SK-N-SH (cell line): ENCODE measurements at regions not wholly inside any gene's neighbourhood (a gene's known extent, or its start where the extent isn't known, plus 50 kb on each side); places are given as distances from the start of the nearest gene placed in this dataset.

Experiments
- CTCF ChIA-PET: fragments of 300-600, 350-600 bp; formaldehyde crosslinking; extraction: SDS; loops from one replicate; lab custom pipeline; 2021; lab: Yijun Ruan, JAX
- POLR2A ChIA-PET: fragments of 350-600 bp; sonication (Branson Sonifier 250); formaldehyde crosslinking; extraction: SDS; loops from one replicate; lab custom pipeline; 2020; ENCODE audit warnings: antibody characterized with exemption, inconsistent platforms; lab: Yijun Ruan, JAX
- DNase-seq: peaks from one replicate; pipeline ENCODE4 v3.0.0; 2012
- H2AFZ ChIP-seq: fragments of 200-600 bp; sonication (generic); 2 replicates; pipeline ENCODE4 v1.8.1; 2016; ENCODE audit warnings: antibody characterized with exemption, mild to moderate bottlenecking, low read depth
- H3F3A ChIP-seq: fragments of 200-600 bp; sonication (generic); replicated peaks from 2 replicates; pipeline ENCODE3; 2016; ENCODE audit warnings: antibody characterized with exemption, mild to moderate bottlenecking; ENCODE audit not compliant: insufficient read depth
- H3K27ac ChIP-seq, 2 experiments: fragments of 200-500 bp in 1 of 2; fragments of 200-600 bp in 1 of 2; sonication (Bioruptor generic) in 1 of 2; sonication (generic), shearing (Covaris generic) in 1 of 2; 2 replicates each; pipeline versions ENCODE4 v1.5.1 to v1.6.1; 2014 to 2016; ENCODE audit warnings: low read depth in 2 of 2, inconsistent platforms in 1 of 2, low read length in 1 of 2, mild to moderate bottlenecking in 1 of 2, mixed read lengths in 1 of 2
- H3K27me3 ChIP-seq: fragments of 200-600 bp; sonication (generic), shearing (Covaris generic); 2 replicates; pipeline ENCODE4 v1.6.1; 2016; ENCODE audit warnings: mixed run types; ENCODE audit not compliant: insufficient read depth
- H3K36me3 ChIP-seq, 2 experiments: fragments of 200-500 bp in 1 of 2; fragments of 200-600 bp in 1 of 2; sonication (Bioruptor generic) in 1 of 2; sonication (generic) in 1 of 2; replicated peaks in 1 of 2; 2 replicates each; pipeline versions ENCODE3 to v1.5.1; 2014 to 2016; ENCODE audit warnings: low read length in 1 of 2, mild to moderate bottlenecking in 1 of 2; ENCODE audit not compliant: insufficient read depth in 2 of 2, control insufficient read depth in 1 of 2
- H3K4me1 ChIP-seq, 2 experiments: fragments of 200-500 bp in 1 of 2; fragments of 200-600 bp in 1 of 2; sonication (Bioruptor generic) in 1 of 2; sonication (generic), shearing (Covaris generic) in 1 of 2; 2 replicates each; pipeline versions ENCODE4 v1.5.1 to v1.6.1; 2014 to 2016; ENCODE audit warnings: low read depth in 1 of 2, low read length in 1 of 2, mixed run types in 1 of 2; ENCODE audit not compliant: insufficient read depth in 2 of 2, control insufficient read depth in 1 of 2
- H3K4me2 ChIP-seq: fragments of 200-600 bp; sonication (generic), shearing (Covaris generic); 2 replicates; pipeline ENCODE4 v1.6.1; 2017; ENCODE audit warnings: mixed run types
- H3K4me3 ChIP-seq, 2 experiments: fragments of 200-500 bp in 1 of 2; fragments of 200-600 bp in 1 of 2; sonication (Bioruptor generic) in 1 of 2; sonication (generic), shearing (Covaris generic) in 1 of 2; 2 replicates each; pipeline versions ENCODE4 v1.5.1 to v1.8.1; 2014 to 2016; ENCODE audit warnings: low read depth in 2 of 2, inconsistent platforms in 1 of 2, low read length in 1 of 2, mild to moderate bottlenecking in 1 of 2, mixed read lengths in 1 of 2, moderate library complexity in 1 of 2
- H3K79me2 ChIP-seq: fragments of 200-600 bp; sonication (generic); 2 replicates; pipeline ENCODE4 v1.8.1; 2017; ENCODE audit warnings: mild to moderate bottlenecking; ENCODE audit not compliant: insufficient read depth
- H3K9ac ChIP-seq: fragments of 200-600 bp; sonication (generic); 2 replicates; pipeline ENCODE4 v1.6.1; 2017; ENCODE audit warnings: mixed run types
- H3K9me2 ChIP-seq: fragments of 200-600 bp; sonication (generic); 2 replicates; pipeline ENCODE4 v1.6.1; 2017; ENCODE audit warnings: mixed run types
- H3K9me3 ChIP-seq: fragments of 200-600 bp; sonication (generic); 2 replicates; pipeline ENCODE4 v1.6.1; 2017; ENCODE audit warnings: mixed run types, mild to moderate bottlenecking, moderate library complexity
- H4K20me1 ChIP-seq: fragments of 200-600 bp; sonication (generic); 2 replicates; pipeline ENCODE4 v1.6.1; 2017; ENCODE audit warnings: mild to moderate bottlenecking, mixed run types; ENCODE audit not compliant: insufficient read depth
- CHD2 ChIP-seq: fragments of 150-350 bp; IDR thresholded peaks from 2 replicates; pipeline ENCODE4 v1.6.1; 2018; ENCODE audit warnings: low read length; ENCODE audit not compliant: partially characterized antibody
- EP300 ChIP-seq, 2 experiments: IDR thresholded peaks; 2 replicates each; pipeline versions ENCODE4 v1.4.0 to v1.6.1; 2012; ENCODE audit warnings: borderline replicate concordance in 1 of 2, low read depth in 1 of 2, low read length in 1 of 2
- EZH2phosphoT487 ChIP-seq: fragments of 200-600 bp; sonication (generic); IDR thresholded peaks from 2 replicates; pipeline ENCODE4 v1.6.1; 2017; ENCODE audit warnings: low read depth, mixed run types, mild to moderate bottlenecking, antibody characterized with exemption, moderate library complexity, borderline replicate concordance
- FOSL2 ChIP-seq: IDR thresholded peaks from 2 replicates; pipeline ENCODE4 v1.4.0; 2012; ENCODE audit warnings: low read depth, mild to moderate bottlenecking, moderate library complexity, borderline replicate concordance
- FOXJ3 ChIP-seq: sonication (generic); formaldehyde crosslinking; IDR thresholded peaks from 2 replicates; pipeline ENCODE4 v1.5.1; 2020; ENCODE audit warnings: mild to moderate bottlenecking, missing genetic modification reagents
- FOXM1 ChIP-seq: IDR thresholded peaks from 2 replicates; pipeline ENCODE4 v1.4.0; 2012; ENCODE audit warnings: low read depth, mild to moderate bottlenecking
- JUND ChIP-seq: IDR thresholded peaks from 2 replicates; pipeline ENCODE4 v1.4.0; 2012
- MEF2A ChIP-seq: IDR thresholded peaks from 2 replicates; pipeline ENCODE4 v1.4.0; 2012; ENCODE audit warnings: low read depth, borderline replicate concordance
- MXI1 ChIP-seq: IDR thresholded peaks from 2 replicates; pipeline ENCODE4 v1.6.1; 2012; ENCODE audit warnings: mild to moderate bottlenecking, low read depth, low read length, improper control_type of control experiment
- NFIC ChIP-seq: IDR thresholded peaks from 2 replicates; pipeline ENCODE4 v1.4.0; 2012; ENCODE audit warnings: borderline replicate concordance
- POLR2AphosphoS5 ChIP-seq: IDR thresholded peaks from 2 replicates; pipeline ENCODE4 v1.6.1; 2012; ENCODE audit warnings: low read depth, low read length
- RAD21 ChIP-seq: IDR thresholded peaks from 2 replicates; pipeline ENCODE4 v1.6.1; 2012; ENCODE audit warnings: mild to moderate bottlenecking, low read length
- RXRA ChIP-seq: IDR thresholded peaks from 2 replicates; pipeline ENCODE4 v1.4.0; 2012; ENCODE audit warnings: low read depth, mild to moderate bottlenecking, borderline replicate concordance
- SIN3A ChIP-seq: IDR thresholded peaks from 2 replicates; pipeline ENCODE4 v1.6.1; 2012; ENCODE audit warnings: low read depth, mild to moderate bottlenecking, low read length, moderate library complexity, borderline replicate concordance
- TCF12 ChIP-seq: IDR thresholded peaks from 2 replicates; pipeline ENCODE4 v1.4.0; 2012
- WGBS: methylation state at CpG from one replicate; pipeline ENCODE4 v1.1.6; 2017; ENCODE audit warnings: low lambda C conversion rate; 5-methylcytosine and 5-hydroxymethylcytosine counted together
- TF ChIP-seq, protein P1 (sequence below): IDR thresholded peaks from 2 replicates; pipeline ENCODE4 v1.4.0; 2012; ENCODE audit warnings: low read depth, borderline replicate concordance
- TF ChIP-seq, protein P2 (sequence below): fragments of 150-350 bp; IDR thresholded peaks from 2 replicates; pipeline ENCODE4 v1.6.1; 2016; ENCODE audit warnings: mild to moderate bottlenecking, low read depth, low read length
- TF ChIP-seq, protein P3 (sequence below): fragments of 150-350 bp; IDR thresholded peaks from 2 replicates; pipeline ENCODE4 v1.6.1; 2017; ENCODE audit warnings: antibody characterized with exemption, low read length, low read depth, borderline replicate concordance
- TF ChIP-seq, protein P4 (sequence below): fragments of 200-600 bp; sonication (generic); IDR thresholded peaks from 2 replicates; pipeline ENCODE4 v1.6.1; 2017; ENCODE audit warnings: antibody characterized with exemption, mild to moderate bottlenecking, moderate library complexity

DNA sequence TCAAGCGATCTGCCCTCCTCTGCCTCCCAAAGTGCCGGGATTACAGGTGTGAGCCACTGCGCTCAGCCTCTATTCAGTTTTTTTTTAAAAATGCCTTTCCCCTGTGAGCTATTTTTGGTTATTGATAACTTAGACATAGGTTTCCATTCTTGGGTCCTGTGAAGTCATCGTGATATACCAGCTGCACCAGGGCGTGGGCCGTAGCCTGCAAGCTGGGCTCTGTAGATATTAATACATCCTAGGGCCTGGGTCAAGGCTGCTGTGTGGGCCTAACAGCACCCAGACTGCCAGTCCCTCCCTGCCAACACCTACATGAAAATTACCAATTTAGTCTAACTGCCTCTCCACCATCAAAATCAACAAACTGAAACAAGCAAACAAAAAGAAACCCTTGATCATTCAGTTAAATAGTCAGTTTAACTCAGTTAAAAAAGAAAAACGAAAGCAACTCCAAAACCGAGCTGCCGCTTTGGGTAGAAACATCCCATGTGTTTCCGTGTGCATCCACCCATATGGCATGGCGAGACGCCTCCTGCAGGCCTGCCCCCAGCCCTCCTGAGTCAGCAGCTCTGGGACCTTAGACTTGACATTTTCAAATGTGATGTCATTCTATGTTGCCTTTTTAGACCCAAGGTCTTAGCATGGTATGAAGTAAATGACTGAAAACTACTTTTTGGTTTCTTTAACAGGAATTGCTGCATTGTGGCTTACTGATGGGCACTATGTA lies 330.2 kb downstream of the GLRX3 start (continued):
- TF ChIP-seq, protein P1, sequence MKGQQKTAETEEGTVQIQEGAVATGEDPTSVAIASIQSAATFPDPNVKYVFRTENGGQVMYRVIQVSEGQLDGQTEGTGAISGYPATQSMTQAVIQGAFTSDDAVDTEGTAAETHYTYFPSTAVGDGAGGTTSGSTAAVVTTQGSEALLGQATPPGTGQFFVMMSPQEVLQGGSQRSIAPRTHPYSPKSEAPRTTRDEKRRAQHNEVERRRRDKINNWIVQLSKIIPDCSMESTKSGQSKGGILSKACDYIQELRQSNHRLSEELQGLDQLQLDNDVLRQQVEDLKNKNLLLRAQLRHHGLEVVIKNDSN: no peak
- TF ChIP-seq, all 33 proteins: peak for 0

DNA sequence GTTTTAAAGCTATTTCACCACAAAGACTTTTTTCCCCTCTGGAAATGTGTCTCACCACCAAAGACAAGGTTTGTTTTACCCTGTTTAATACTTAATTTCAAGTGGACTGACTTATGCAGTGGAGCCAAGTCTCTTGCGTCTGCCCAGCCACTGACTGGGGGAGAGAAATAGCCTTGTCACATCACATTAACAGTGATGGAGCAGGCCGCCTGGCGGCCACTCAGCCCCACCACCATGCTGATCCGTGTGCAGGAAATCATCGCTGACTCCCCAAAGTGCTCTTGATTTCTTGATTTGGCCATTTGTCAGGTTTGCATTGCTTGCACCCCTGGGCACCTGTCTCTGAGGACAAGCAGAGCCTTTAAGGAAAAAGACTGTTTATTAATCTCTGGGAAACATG lies 334.1 kb downstream of the GLRX3 start:
- ChIA-PET POLR2A (no interaction called here), CTCF (interaction anchor here (1.1 to 1.9 kb wide), 2 partner anchors 18 to 280 kb away, joined by 3 to 5 read pairs; no protein-coding TSS in a partner anchor)
- Histone ChIP-seq H3K9me3 (no peaks in the 10 kb centered on the region), H3K36me3 (no peaks in the 10 kb centered on the region), H3K4me3 (no peak overlapping the region), H3K27me3 (no peaks in the 10 kb centered on the region), H3K9me2 (no peaks in the 10 kb centered on the region), H3K4me2 (no peak overlapping the region), H3F3A (no peaks in the 10 kb centered on the region), H3K79me2 (no peaks in the 10 kb centered on the region), H3K9ac (no peak overlapping the region), H3K4me1 (no peaks in the 10 kb centered on the region), H2AFZ (no peak overlapping the region), H4K20me1 (no peaks in the 10 kb centered on the region)
- WGBS: 54% methylated on average over 5 of the region's 5 CpGs
- no peak for TF ChIP-seq RXRA
- TF ChIP-seq, all 33 proteins: peak for 0
- no peak overlapping the region for H3K27ac ChIP-seq
- DNase-seq: no peak

DNA sequence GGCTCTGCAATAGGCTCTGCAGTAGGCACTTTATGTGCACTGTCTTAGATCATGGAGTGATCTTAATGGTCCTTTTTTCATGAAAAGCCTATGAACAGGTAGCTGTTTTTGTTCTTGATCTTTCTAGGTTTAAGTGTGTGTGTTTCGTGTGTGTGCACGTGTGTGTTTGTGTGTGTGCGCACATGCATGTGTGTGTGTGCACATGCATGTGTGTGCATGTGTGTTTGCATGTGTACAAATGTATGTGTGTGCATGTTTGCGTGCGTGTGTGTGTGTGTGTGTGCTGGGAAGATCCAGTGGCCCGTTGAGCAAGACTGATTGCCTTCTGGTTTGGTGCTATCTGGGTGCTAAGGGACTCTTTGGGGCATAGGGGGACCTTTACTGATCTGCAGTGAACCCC lies 334.8 kb downstream of the GLRX3 start:
- Histone ChIP-seq H3K4me1 (no peaks in the 10 kb centered on the region), H4K20me1 (no peaks in the 10 kb centered on the region), H3K36me3 (no peaks in the 10 kb centered on the region), H3K79me2 (no peaks in the 10 kb centered on the region), H3K9me3 (no peaks in the 10 kb centered on the region), H3K9me2 (no peaks in the 10 kb centered on the region), H3K4me2 (no peak overlapping the region), H3K27me3 (no peaks in the 10 kb centered on the region), H3F3A (no peaks in the 10 kb centered on the region), H3K4me3 (no peak overlapping the region), H3K9ac (no peak overlapping the region), H3K27ac (no peak overlapping the region), H2AFZ (no peak overlapping the region)
- WGBS: 41% methylated on average over 6 of the region's 6 CpGs
- ChIA-PET POLR2A (no interaction called here), CTCF (interaction anchor here (1.9 kb wide), 1 partner anchor 17 kb away, joined by 5 read pairs; no protein-coding TSS in a partner anchor)
- DNase-seq: no peak
- TF ChIP-seq RXRA: no peak
- TF ChIP-seq, protein P1: no peak
- no peak for TF ChIP-seq EP300 (IDR thresholded peaks at IDR 0.05; ENCODE audit: borderline replicate concordance in 1 of 2, low read depth in 1 of 2, low read length in 1 of 2)
- no peak for TF ChIP-seq NFIC
- no peak for TF ChIP-seq TCF12
- no peak for TF ChIP-seq FOXM1
- no peak for TF ChIP-seq POLR2AphosphoS5
- TF ChIP-seq, protein P2, sequence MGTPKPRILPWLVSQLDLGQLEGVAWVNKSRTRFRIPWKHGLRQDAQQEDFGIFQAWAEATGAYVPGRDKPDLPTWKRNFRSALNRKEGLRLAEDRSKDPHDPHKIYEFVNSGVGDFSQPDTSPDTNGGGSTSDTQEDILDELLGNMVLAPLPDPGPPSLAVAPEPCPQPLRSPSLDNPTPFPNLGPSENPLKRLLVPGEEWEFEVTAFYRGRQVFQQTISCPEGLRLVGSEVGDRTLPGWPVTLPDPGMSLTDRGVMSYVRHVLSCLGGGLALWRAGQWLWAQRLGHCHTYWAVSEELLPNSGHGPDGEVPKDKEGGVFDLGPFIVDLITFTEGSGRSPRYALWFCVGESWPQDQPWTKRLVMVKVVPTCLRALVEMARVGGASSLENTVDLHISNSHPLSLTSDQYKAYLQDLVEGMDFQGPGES: no peak
- TF ChIP-seq EZH2phosphoT487: no peak
- TF ChIP-seq, protein P3, sequence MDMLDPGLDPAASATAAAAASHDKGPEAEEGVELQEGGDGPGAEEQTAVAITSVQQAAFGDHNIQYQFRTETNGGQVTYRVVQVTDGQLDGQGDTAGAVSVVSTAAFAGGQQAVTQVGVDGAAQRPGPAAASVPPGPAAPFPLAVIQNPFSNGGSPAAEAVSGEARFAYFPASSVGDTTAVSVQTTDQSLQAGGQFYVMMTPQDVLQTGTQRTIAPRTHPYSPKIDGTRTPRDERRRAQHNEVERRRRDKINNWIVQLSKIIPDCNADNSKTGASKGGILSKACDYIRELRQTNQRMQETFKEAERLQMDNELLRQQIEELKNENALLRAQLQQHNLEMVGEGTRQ: no peak
- TF ChIP-seq, protein P4, sequence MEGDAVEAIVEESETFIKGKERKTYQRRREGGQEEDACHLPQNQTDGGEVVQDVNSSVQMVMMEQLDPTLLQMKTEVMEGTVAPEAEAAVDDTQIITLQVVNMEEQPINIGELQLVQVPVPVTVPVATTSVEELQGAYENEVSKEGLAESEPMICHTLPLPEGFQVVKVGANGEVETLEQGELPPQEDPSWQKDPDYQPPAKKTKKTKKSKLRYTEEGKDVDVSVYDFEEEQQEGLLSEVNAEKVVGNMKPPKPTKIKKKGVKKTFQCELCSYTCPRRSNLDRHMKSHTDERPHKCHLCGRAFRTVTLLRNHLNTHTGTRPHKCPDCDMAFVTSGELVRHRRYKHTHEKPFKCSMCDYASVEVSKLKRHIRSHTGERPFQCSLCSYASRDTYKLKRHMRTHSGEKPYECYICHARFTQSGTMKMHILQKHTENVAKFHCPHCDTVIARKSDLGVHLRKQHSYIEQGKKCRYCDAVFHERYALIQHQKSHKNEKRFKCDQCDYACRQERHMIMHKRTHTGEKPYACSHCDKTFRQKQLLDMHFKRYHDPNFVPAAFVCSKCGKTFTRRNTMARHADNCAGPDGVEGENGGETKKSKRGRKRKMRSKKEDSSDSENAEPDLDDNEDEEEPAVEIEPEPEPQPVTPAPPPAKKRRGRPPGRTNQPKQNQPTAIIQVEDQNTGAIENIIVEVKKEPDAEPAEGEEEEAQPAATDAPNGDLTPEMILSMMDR: no peak
- no peak for TF ChIP-seq FOSL2
- no peak for TF ChIP-seq JUND
- no peak for TF ChIP-seq RAD21
- no peak for TF ChIP-seq FOXJ3 (CRISPR knock-in tag)
- no peak for TF ChIP-seq MEF2A
- no peak for TF ChIP-seq CHD2
- no peak for TF ChIP-seq MXI1
- no peak for TF ChIP-seq SIN3A
